ENCODE measurements at regions not wholly inside any gene's neighbourhood (a gene's known extent, or its start where the extent isn't known, plus 50 kb on each side); places are given as distances from the start of the nearest gene placed in this dataset.
A peak's percentile ranks its signal among the peaks of the same experiment; 100 is the strongest.
"Not testable (repeated sequence)": the region's sequence is repeated elsewhere in the genome, so short reads cannot be mapped to it uniquely, and the experiment has no call there.

- no peaks in the 10 kb centered on the region for H3K4me1 Mint-ChIP-seq (ENCODE audit: low read depth)
- H3K9me3 Mint-ChIP-seq, result peaks cover 13% of the 10 kb centered on the region
- H3K36me3 Mint-ChIP-seq (ENCODE audit: low read depth), result no peaks in the 10 kb centered on the region
- H3K27me3 Mint-ChIP-seq (ENCODE audit: low read depth), result no peaks in the 10 kb centered on the region
- no peak overlapping the region for H3K4me3 Mint-ChIP-seq
- H3K27ac Mint-ChIP-seq, result no peak overlapping the region
These were observed 950.1 kb downstream of the TRIB2 start for GRCh38 chr2:13666582-13667414.

- Mint-ChIP-seq H3K9me3 (peaks cover 17% of the 10 kb centered on the region), H3K27ac (no peak overlapping the region), H3K4me1 (ENCODE audit: low read depth) (no peaks in the 10 kb centered on the region)
These were observed 950.6 kb downstream of the TRIB2 start for GRCh38 chr2:13667415-13667757.

GRCh38 chr2:13669607-13670006 lies 952.9 kb downstream of the TRIB2 start:
- no peak overlapping the region for H3K27ac Mint-ChIP-seq
- H3K27me3 Mint-ChIP-seq (ENCODE audit: low read depth), result no peaks in the 10 kb centered on the region
- peaks cover 17% of the 10 kb centered on the region for H3K9me3 Mint-ChIP-seq
- no peak overlapping the region for H3K4me3 Mint-ChIP-seq
- H3K4me1 Mint-ChIP-seq (ENCODE audit: low read depth), result no peaks in the 10 kb centered on the region
- no peaks in the 10 kb centered on the region for H3K36me3 Mint-ChIP-seq (ENCODE audit: low read depth)

More at GRCh38 chr2:13667415-13667757, 950.6 kb downstream of the TRIB2 start:
- Mint-ChIP-seq H3K36me3 (ENCODE audit: low read depth) (no peaks in the 10 kb centered on the region), H3K27me3 (ENCODE audit: low read depth) (no peaks in the 10 kb centered on the region), H3K4me3 (no peak overlapping the region)

- not testable (repeated sequence) for H3K27ac Mint-ChIP-seq; H3K4me3 Mint-ChIP-seq; H3K4me1 Mint-ChIP-seq (ENCODE audit: low read depth); H3K27me3 Mint-ChIP-seq (ENCODE audit: low read depth); H3K36me3 Mint-ChIP-seq (ENCODE audit: low read depth)
- peaks cover 23% of the 10 kb centered on the region for H3K9me3 Mint-ChIP-seq
These were observed 957.1 kb downstream of the TRIB2 start for GRCh38 chr2:13673821-13674220.

GRCh38 chr2:13676269-13676668 lies 956.2 kb upstream of the LRATD1 start:
- no peaks in the 10 kb centered on the region for H3K27me3 Mint-ChIP-seq (ENCODE audit: low read depth)
- no peaks in the 10 kb centered on the region for H3K36me3 Mint-ChIP-seq (ENCODE audit: low read depth)
- H3K9me3 Mint-ChIP-seq, result peaks cover 16% of the 10 kb centered on the region
- no peak overlapping the region for H3K4me3 Mint-ChIP-seq
- H3K4me1 Mint-ChIP-seq (ENCODE audit: low read depth), result no peaks in the 10 kb centered on the region
- no peak overlapping the region for H3K27ac Mint-ChIP-seq

GRCh38 chr2:13681936-13682335 lies 950.6 kb upstream of the LRATD1 start:
- Mint-ChIP-seq H3K36me3 (ENCODE audit: low read depth) (no peaks in the 10 kb centered on the region), H3K9me3 (peaks cover 8% of the 10 kb centered on the region), H3K27me3 (ENCODE audit: low read depth) (no peaks in the 10 kb centered on the region), H3K27ac (no peak overlapping the region), H3K4me3 (no peak overlapping the region), H3K4me1 (ENCODE audit: low read depth) (no peaks in the 10 kb centered on the region)

- peaks cover 8% of the 10 kb centered on the region for H3K9me3 Mint-ChIP-seq
- peak overlapping the region; percentile 4 for H3K27ac Mint-ChIP-seq
- no peaks in the 10 kb centered on the region for H3K4me1 Mint-ChIP-seq (ENCODE audit: low read depth)
- no peak overlapping the region for H3K4me3 Mint-ChIP-seq
- H3K36me3 Mint-ChIP-seq (ENCODE audit: low read depth), result no peaks in the 10 kb centered on the region
- H3K27me3 Mint-ChIP-seq (ENCODE audit: low read depth), result no peaks in the 10 kb centered on the region
These were observed 949.8 kb upstream of the LRATD1 start for GRCh38 chr2:13682540-13683272.

GRCh38 chr2:13686262-13686661 lies 946.3 kb upstream of the LRATD1 start:
- H3K27me3 Mint-ChIP-seq (ENCODE audit: low read depth), result no peaks in the 10 kb centered on the region
- H3K9me3 Mint-ChIP-seq, result peaks cover 3% of the 10 kb centered on the region
- H3K4me3 Mint-ChIP-seq, result no peak overlapping the region
- H3K36me3 Mint-ChIP-seq (ENCODE audit: low read depth), result no peaks in the 10 kb centered on the region
- H3K4me1 Mint-ChIP-seq (ENCODE audit: low read depth), result no peaks in the 10 kb centered on the region
- H3K27ac Mint-ChIP-seq, result no peak overlapping the region

GRCh38 chr2:13694673-13695072 lies 937.8 kb upstream of the LRATD1 start:
- H3K27me3 Mint-ChIP-seq (ENCODE audit: low read depth), result no peaks in the 10 kb centered on the region
- H3K36me3 Mint-ChIP-seq (ENCODE audit: low read depth), result no peaks in the 10 kb centered on the region
- no peak overlapping the region for H3K27ac Mint-ChIP-seq
- peaks cover 4% of the 10 kb centered on the region for H3K9me3 Mint-ChIP-seq
- H3K4me1 Mint-ChIP-seq (ENCODE audit: low read depth), result no peaks in the 10 kb centered on the region
- H3K4me3 Mint-ChIP-seq, result no peak overlapping the region

- Mint-ChIP-seq H3K9me3 (peaks cover 4% of the 10 kb centered on the region), H3K4me1 (ENCODE audit: low read depth) (no peaks in the 10 kb centered on the region), H3K27me3 (ENCODE audit: low read depth) (no peaks in the 10 kb centered on the region), H3K4me3 (no peak overlapping the region), H3K27ac (no peak overlapping the region), H3K36me3 (ENCODE audit: low read depth) (no peaks in the 10 kb centered on the region)
These were observed 935.9 kb upstream of the LRATD1 start for GRCh38 chr2:13696601-13697000.

GRCh38 chr2:13698847-13699246 lies 933.7 kb upstream of the LRATD1 start:
- Mint-ChIP-seq H3K36me3 (ENCODE audit: low read depth) (no peaks in the 10 kb centered on the region), H3K9me3 (peaks cover 4% of the 10 kb centered on the region)

GRCh38 chr2:13699939-13700338 lies 932.6 kb upstream of the LRATD1 start:
- not testable (repeated sequence) for H3K4me3 Mint-ChIP-seq; H3K36me3 Mint-ChIP-seq (ENCODE audit: low read depth); H3K4me1 Mint-ChIP-seq (ENCODE audit: low read depth); H3K27me3 Mint-ChIP-seq (ENCODE audit: low read depth); H3K27ac Mint-ChIP-seq
- peaks cover 10% of the 10 kb centered on the region for H3K9me3 Mint-ChIP-seq

More at GRCh38 chr2:13698847-13699246, 933.7 kb upstream of the LRATD1 start:
- Mint-ChIP-seq H3K4me1 (ENCODE audit: low read depth) (no peaks in the 10 kb centered on the region), H3K27me3 (ENCODE audit: low read depth) (no peaks in the 10 kb centered on the region), H3K4me3 (no peak overlapping the region), H3K27ac (no peak overlapping the region)

- no peak overlapping the region for H3K27ac Mint-ChIP-seq
- H3K27me3 Mint-ChIP-seq (ENCODE audit: low read depth), result no peaks in the 10 kb centered on the region
- H3K9me3 Mint-ChIP-seq, result peaks cover 8% of the 10 kb centered on the region
- H3K4me3 Mint-ChIP-seq, result no peak overlapping the region
- H3K36me3 Mint-ChIP-seq (ENCODE audit: low read depth), result no peaks in the 10 kb centered on the region
- no peaks in the 10 kb centered on the region for H3K4me1 Mint-ChIP-seq (ENCODE audit: low read depth)
These were observed 921.4 kb upstream of the LRATD1 start for GRCh38 chr2:13711154-13711553.

GRCh38 chr2:13714466-13714865 lies 918.1 kb upstream of the LRATD1 start:
- Mint-ChIP-seq H3K27ac (no peak overlapping the region), H3K9me3 (peaks cover 5% of the 10 kb centered on the region), H3K4me3 (no peak overlapping the region), H3K27me3 (ENCODE audit: low read depth) (no peaks in the 10 kb centered on the region), H3K36me3 (ENCODE audit: low read depth) (no peaks in the 10 kb centered on the region), H3K4me1 (ENCODE audit: low read depth) (no peaks in the 10 kb centered on the region)

GRCh38 chr2:13725945-13726344 lies 906.6 kb upstream of the LRATD1 start:
- H3K36me3 Mint-ChIP-seq (ENCODE audit: low read depth), result no peaks in the 10 kb centered on the region
- H3K27ac Mint-ChIP-seq, result no peak overlapping the region
- H3K4me1 Mint-ChIP-seq (ENCODE audit: low read depth), result no peaks in the 10 kb centered on the region
- no peak overlapping the region for H3K4me3 Mint-ChIP-seq
- no peaks in the 10 kb centered on the region for H3K27me3 Mint-ChIP-seq (ENCODE audit: low read depth)
- peaks cover 12% of the 10 kb centered on the region for H3K9me3 Mint-ChIP-seq

Measured in T-helper 1 cell treated with Interleukin-12 subunit alpha and Interleukin-12 subunit beta and Interleukin-4 antibody, amounts not matched to agents 30 μg/mL and 1 μg/mL, for 36 hours (primary cell).